ENCODE measurements at regions not wholly inside any gene's neighbourhood (a gene's known extent, or its start where the extent isn't known, plus 50 kb on each side); places are given as distances from the start of the nearest gene placed in this dataset.

DNA sequence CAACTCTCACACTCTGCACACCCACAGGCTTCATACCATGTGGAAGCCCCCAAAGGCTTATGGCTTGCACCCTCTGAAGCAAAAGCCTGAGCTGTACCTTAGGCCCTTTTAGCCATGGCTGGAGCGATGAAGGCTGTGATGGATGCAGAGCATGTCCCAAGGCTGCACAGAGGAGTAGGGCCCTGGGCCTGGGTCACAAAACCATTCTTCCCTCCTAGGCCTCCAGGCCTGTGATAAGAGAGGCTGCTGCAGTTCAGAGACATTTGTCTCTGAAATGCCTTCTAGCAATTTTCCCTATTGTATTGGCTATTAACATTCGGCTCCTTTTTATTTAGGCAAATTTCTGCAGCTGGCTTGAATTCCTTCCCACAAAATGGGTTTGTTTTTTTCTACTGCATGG is 1707.7 kb downstream of the MRPL39 start:
- DNase-seq (ENCODE audit: low read depth): no peak
- in situ Hi-C loops (cut with HindIII; ENCODE audit: low sequenced_read_pairs): no loop called here
- H3K4me3 ChIP-seq (ENCODE audit: low read depth, low read length): no peak overlapping the region
- TF ChIP-seq, protein P1, sequence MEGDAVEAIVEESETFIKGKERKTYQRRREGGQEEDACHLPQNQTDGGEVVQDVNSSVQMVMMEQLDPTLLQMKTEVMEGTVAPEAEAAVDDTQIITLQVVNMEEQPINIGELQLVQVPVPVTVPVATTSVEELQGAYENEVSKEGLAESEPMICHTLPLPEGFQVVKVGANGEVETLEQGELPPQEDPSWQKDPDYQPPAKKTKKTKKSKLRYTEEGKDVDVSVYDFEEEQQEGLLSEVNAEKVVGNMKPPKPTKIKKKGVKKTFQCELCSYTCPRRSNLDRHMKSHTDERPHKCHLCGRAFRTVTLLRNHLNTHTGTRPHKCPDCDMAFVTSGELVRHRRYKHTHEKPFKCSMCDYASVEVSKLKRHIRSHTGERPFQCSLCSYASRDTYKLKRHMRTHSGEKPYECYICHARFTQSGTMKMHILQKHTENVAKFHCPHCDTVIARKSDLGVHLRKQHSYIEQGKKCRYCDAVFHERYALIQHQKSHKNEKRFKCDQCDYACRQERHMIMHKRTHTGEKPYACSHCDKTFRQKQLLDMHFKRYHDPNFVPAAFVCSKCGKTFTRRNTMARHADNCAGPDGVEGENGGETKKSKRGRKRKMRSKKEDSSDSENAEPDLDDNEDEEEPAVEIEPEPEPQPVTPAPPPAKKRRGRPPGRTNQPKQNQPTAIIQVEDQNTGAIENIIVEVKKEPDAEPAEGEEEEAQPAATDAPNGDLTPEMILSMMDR (IDR thresholded peaks at IDR 0.05; ENCODE audit: low read depth, low read length, missing control alignments): no peak

DNA sequence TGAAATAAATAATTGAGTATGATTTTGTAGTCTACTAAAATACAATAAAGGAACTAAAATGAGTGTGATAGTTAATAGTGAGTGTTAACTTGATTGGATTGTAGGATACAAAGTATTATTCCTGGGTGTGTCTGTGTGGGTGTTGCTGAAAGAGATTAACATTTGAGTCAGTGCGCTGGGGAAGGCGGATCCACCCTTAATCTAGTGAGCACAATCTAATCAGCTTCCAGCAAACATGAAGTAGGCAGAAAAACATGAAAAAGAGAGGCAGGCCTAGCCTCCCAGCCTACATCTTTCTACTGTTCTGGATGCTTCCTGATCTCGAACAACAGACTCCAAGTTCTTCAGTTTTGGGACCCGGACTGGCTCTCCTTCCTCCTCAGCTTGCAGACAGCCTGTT is 1716.6 kb downstream of the MRPL39 start:
- DNase-seq (ENCODE audit: low read depth): no peak
- TF ChIP-seq, protein P1 (IDR thresholded peaks at IDR 0.05; ENCODE audit: low read depth, low read length, missing control alignments): no peak
- no peak overlapping the region for H3K4me3 ChIP-seq (ENCODE audit: low read depth, low read length)
- in situ Hi-C loops (cut with HindIII; ENCODE audit: low sequenced_read_pairs): no loop called here

DNA sequence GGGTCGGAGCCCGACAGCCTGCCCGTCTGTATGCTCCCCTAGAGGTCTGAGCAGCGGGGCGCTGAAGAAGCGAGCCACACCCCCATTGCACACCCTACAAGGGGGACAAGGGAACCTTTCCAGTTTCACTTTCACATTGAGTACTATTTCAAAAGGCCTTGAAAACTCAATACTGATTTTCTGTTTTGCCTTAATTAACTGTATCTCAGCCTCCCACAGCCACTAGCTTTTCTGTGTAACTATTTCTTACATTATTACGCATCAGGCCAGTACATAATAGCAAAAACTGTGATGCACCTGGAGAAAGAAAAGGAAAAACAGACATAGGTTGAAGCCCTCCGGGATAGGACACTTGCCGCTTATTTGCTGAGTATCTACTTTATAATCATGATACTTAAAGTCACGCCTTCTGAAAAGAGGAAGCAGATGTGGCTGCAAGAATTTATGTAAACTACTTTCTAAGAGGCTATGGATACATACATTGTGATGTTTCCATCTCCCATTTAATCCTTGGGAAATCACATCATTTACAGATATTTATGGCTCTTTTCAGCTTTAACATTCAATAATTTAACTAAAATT is 1719.5 kb downstream of the MRPL39 start:
- DNase-seq (ENCODE audit: low read depth): no peak
- in situ Hi-C loops (cut with HindIII; ENCODE audit: low sequenced_read_pairs): no loop called here
- TF ChIP-seq, protein P1 (IDR thresholded peaks at IDR 0.05; ENCODE audit: low read depth, low read length, missing control alignments): no peak
- no peak overlapping the region for H3K4me3 ChIP-seq (ENCODE audit: low read depth, low read length)

DNA sequence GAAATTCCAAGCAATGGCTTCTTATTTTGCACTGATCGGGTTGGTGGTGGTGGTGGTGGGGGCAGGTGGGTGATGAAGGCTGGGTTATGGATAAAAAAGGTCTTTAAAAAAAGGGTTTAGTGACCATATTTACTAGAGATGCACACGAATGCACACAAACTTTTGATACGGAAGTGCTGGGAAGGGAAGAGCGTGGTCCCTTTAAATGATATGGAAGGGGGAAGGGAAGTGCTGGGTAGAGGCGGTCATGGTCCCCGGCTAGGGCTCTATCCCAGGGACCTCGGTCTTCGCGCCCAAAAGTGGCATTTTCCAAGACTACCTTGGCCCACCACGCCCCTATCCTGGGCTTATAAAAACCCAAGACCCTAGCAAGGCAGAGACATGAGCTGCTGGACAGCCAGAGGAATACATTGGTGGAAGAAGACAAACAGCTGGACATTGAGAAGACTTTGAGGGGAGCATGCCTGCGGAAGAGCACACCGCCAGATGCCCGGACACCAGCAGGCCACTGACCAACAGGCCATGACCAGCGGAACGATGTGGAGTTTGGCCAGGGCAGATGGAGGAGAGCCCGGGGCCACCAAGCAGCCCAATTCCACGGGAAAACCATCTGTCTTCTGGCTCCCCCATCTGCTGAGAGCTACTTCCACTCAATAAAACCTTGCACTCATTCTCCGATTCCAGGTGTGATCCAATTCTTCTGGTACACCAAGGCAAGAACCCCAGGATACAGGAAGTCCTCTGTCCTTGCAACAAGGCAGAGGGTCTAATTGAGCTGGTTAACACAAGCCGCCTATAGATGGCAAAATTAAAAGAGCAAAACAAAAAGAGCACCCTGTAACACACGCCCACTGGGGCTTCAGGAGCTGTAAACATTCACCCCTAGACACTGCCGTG is 1720.2 kb downstream of the MRPL39 start:
- no peak for DNase-seq (ENCODE audit: low read depth)
- in situ Hi-C loops (cut with HindIII; ENCODE audit: low sequenced_read_pairs): no loop called here
- no peak overlapping the region for H3K4me3 ChIP-seq (ENCODE audit: low read depth, low read length)
- TF ChIP-seq, protein P1 (IDR thresholded peaks at IDR 0.05; ENCODE audit: low read depth, low read length, missing control alignments): no peak

DNA sequence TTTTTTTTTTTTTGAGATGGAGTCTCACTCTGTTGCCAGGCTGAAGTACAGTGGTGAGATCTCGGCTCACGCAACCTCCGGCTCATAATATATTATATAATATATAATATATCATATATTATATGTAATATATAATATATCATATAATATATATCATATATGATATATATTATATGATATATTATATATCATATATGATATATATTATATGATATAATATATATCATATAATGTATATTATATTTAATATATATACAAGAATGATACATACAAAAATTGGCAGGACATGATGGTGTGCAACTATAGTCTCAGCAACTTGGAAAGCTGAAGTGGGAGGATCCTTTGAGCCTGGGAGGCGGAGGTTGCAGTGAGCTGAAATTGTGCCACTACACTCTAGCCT is 1725.5 kb downstream of the MRPL39 start:
- no peak for DNase-seq (ENCODE audit: low read depth)
- H3K4me3 ChIP-seq (ENCODE audit: low read depth, low read length): no peak overlapping the region
- TF ChIP-seq, protein P1 (IDR thresholded peaks at IDR 0.05; ENCODE audit: low read depth, low read length, missing control alignments): no peak
- in situ Hi-C loops (cut with HindIII; ENCODE audit: low sequenced_read_pairs): no loop called here

DNA sequence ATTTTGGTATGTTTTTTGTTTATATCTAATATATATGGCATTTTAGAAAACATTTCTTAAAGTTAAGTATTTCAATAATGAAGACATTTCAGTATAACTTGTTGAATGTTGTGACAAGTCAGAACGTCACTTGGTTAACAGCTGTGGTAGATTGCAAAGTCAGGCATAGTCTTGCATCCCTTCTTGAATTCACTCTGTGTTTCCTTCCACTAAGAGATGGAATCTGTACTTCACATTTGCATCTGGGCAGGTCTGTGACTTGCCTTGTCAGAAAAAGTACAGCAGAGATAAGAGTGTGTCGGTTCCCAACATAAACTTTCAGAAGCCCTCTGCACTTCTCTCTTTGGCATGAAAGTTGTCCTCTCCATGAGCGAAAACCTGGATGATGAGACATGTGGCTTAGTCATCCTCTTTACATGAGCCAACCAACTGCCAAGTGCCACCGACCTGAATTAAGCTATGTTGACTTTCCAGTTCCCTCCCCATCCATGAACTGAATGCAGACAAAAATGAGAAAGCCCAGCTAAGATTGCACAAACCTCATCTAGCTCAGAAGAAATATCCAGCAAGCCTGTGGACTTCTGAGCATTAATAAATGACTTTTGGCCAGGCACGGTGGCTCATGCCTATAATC is 1730.2 kb downstream of the MRPL39 start:
- no peak overlapping the region for H3K4me3 ChIP-seq (ENCODE audit: low read depth, low read length)
- in situ Hi-C loops (cut with HindIII; ENCODE audit: low sequenced_read_pairs): no loop called here
- TF ChIP-seq, protein P1 (IDR thresholded peaks at IDR 0.05; ENCODE audit: low read depth, low read length, missing control alignments): no peak
- no peak for DNase-seq (ENCODE audit: low read depth)
